ENCODE measurements at regions not wholly inside any gene's neighbourhood (a gene's known extent, or its start where the extent isn't known, plus 50 kb on each side); places are given as distances from the start of the nearest gene placed in this dataset.

GRCh38 chr4:82268826-82269193 lies 105.0 kb downstream of the HNRNPD start:
- no peak for TF ChIP-seq POLR2A (IDR thresholded peaks at IDR 0.05)
- TF ChIP-seq CTCF (IDR thresholded peaks at IDR 0.05), result no peak
